ENCODE measurements at regions not wholly inside any gene's neighbourhood (a gene's known extent, or its start where the extent isn't known, plus 50 kb on each side); places are given as distances from the start of the nearest gene placed in this dataset.

DNA sequence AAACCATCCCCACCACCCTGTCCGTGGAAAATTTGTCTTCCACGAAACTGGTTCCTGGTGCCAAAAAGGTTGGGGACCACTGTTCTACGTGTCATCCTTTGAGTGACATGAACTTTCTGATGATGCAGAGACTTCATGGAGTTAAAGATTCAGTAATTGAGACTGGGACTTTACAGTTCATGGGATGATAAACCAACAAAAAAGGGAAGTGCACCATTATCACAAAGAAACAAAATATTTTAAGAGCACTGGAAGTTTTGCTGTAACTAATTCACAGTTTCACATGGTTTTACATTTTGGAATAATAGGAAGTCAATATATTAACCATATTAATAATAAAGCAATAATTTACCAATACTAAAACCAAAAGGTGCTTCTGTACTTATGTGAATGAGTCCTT is 126.8 kb downstream of the AQP4 start:
- 92% methylated on average over 3 of the region's 3 CpGs for WGBS
- intact Hi-C loops (cut with DNase I) = no loop called here
- Histone ChIP-seq H3K9me3 (no peaks in the 10 kb centered on the region), H3K27me3 (replicated peaks; ENCODE audit: insufficient read depth) (no peaks in the 10 kb centered on the region), H3K36me3 (no peaks in the 10 kb centered on the region), H3K27ac (no peak overlapping the region), H3K4me1 (replicated peaks) (no peaks in the 10 kb centered on the region), H3K4me3 (no peak overlapping the region)
- TF ChIP-seq POLR2AphosphoS5 (IDR thresholded peaks at IDR 0.05) (no peak), POLR2A (IDR thresholded peaks at IDR 0.05) (no peak)
- TF ChIP-seq, protein P1, sequence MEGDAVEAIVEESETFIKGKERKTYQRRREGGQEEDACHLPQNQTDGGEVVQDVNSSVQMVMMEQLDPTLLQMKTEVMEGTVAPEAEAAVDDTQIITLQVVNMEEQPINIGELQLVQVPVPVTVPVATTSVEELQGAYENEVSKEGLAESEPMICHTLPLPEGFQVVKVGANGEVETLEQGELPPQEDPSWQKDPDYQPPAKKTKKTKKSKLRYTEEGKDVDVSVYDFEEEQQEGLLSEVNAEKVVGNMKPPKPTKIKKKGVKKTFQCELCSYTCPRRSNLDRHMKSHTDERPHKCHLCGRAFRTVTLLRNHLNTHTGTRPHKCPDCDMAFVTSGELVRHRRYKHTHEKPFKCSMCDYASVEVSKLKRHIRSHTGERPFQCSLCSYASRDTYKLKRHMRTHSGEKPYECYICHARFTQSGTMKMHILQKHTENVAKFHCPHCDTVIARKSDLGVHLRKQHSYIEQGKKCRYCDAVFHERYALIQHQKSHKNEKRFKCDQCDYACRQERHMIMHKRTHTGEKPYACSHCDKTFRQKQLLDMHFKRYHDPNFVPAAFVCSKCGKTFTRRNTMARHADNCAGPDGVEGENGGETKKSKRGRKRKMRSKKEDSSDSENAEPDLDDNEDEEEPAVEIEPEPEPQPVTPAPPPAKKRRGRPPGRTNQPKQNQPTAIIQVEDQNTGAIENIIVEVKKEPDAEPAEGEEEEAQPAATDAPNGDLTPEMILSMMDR (IDR thresholded peaks at IDR 0.05) = no peak
- DNase-seq (ENCODE audit: low spot score) = no peak

DNA sequence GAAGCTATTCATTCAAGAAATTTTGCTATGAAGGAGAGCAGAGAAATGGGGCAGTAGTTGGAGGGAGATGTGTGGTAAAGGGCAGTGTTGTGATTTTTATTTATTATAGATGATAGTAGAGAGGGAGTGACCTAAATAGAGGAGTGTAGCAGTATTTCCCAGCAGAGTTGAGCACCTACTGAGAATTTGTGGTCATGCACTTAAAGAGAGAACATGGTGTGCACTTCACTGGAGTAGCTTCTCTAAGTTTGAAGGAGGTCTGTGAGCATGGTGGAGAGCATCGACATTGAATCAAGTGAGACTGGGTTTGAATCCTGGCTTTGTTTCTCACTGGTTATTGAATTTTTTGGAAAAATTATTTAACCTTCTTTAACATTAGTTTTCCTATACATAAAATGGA is 129.2 kb downstream of the AQP4 start:
- WGBS = 91% methylated on average over 1 of the region's 1 CpG
- no peaks in the 10 kb centered on the region for H3K27me3 ChIP-seq (replicated peaks; ENCODE audit: insufficient read depth)
- H3K9me3 ChIP-seq = no peaks in the 10 kb centered on the region
- no peak for DNase-seq (ENCODE audit: low spot score)
- no peaks in the 10 kb centered on the region for H3K36me3 ChIP-seq
- intact Hi-C loops (cut with DNase I) = no loop called here
- H3K27ac ChIP-seq = no peak overlapping the region
- H3K4me1 ChIP-seq (replicated peaks) = no peaks in the 10 kb centered on the region
- TF ChIP-seq POLR2A (IDR thresholded peaks at IDR 0.05) (no peak), POLR2AphosphoS5 (IDR thresholded peaks at IDR 0.05) (no peak)
- TF ChIP-seq, protein P1 (IDR thresholded peaks at IDR 0.05) = no peak
- no peak overlapping the region for H3K4me3 ChIP-seq

DNA sequence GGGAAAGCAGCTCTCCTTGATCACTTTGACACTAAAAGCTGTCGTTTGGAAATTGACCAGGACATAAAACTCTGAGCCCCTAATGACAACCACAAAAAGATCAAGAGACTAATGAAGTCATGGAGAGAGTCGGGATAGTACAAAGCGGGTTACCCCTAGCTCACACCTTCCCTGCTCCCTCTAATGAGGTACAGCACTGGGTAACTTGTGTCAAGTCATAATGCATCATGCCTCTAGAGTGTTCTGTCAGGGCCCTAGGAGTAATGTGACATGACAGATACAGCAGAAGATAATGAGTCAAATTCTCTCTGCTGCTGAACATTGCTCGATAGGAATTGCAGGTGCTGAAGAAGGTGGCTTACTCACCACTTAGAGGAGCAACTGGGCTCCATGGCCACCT is 130.7 kb downstream of the AQP4 start:
- TF ChIP-seq POLR2AphosphoS5 (IDR thresholded peaks at IDR 0.05) = no peak
- TF ChIP-seq POLR2A (IDR thresholded peaks at IDR 0.05) = no peak
- TF ChIP-seq, protein P1 (IDR thresholded peaks at IDR 0.05) = no peak
- no peak overlapping the region for H3K4me3 ChIP-seq
- H3K27me3 ChIP-seq (replicated peaks; ENCODE audit: insufficient read depth) = no peaks in the 10 kb centered on the region
- WGBS = 49% methylated on average over 4 of the region's 4 CpGs
- H3K36me3 ChIP-seq = no peaks in the 10 kb centered on the region
- no peaks in the 10 kb centered on the region for H3K4me1 ChIP-seq (replicated peaks)
- DNase-seq (ENCODE audit: low spot score) = no peak
- H3K27ac ChIP-seq = no peak overlapping the region
- intact Hi-C loops (cut with DNase I) = no loop called here
- H3K9me3 ChIP-seq = no peaks in the 10 kb centered on the region

DNA sequence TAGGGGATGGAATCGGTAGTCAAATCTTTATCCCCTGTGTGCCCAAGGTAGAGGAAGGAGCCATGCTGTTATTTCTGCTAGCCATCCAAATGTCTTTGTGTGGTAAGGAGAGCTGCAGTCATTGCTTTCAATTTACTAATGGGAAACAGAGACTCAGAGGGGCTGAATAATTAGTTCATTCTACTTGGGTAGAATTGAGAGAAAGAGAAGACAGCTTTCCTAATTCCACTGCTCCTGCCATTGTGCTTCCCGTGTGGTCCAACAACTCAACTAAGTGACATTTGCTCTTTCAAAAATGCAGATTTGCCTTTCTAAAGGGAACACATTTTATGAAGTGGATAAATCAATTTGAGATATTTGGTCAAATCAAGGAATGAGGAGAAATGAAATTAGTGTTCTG is 136.1 kb downstream of the AQP4 start:
- WGBS = 95% methylated on average over 2 of the region's 2 CpGs
- TF ChIP-seq POLR2AphosphoS5 (IDR thresholded peaks at IDR 0.05) = no peak
- no peak for TF ChIP-seq POLR2A (IDR thresholded peaks at IDR 0.05)
- TF ChIP-seq, protein P1 (IDR thresholded peaks at IDR 0.05) = no peak
- intact Hi-C loops (cut with DNase I) = no loop called here

DNA sequence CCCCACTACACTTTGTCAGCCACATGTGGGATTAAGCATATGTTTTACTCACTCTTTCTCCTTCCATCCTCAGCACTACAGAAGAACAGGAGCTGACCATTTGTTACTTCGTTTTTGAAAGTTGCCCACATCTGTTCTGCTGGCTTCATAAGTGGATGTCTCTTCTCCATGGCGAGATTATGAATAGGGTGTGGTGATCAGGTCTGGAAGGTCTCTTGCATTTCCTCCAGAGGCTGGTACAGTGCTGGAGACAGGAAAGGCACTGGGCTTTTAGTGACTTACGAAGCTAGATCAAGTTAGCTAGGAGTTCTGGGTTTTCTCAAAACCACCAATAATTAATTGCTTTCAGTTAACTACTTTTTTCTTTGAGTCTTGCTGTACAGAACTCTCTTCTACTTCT is 136.5 kb downstream of the AQP4 start:
- Histone ChIP-seq H3K36me3 (no peaks in the 10 kb centered on the region), H3K4me1 (replicated peaks) (no peaks in the 10 kb centered on the region), H3K27ac (no peak overlapping the region), H3K9me3 (no peaks in the 10 kb centered on the region), H3K27me3 (replicated peaks; ENCODE audit: insufficient read depth) (no peaks in the 10 kb centered on the region), H3K4me3 (no peak overlapping the region)
- TF ChIP-seq POLR2AphosphoS5 (IDR thresholded peaks at IDR 0.05) (no peak), POLR2A (IDR thresholded peaks at IDR 0.05) (no peak)
- TF ChIP-seq, protein P1 (IDR thresholded peaks at IDR 0.05) = no peak
- no peak for DNase-seq (ENCODE audit: low spot score)
- WGBS = 89% methylated on average over 3 of the region's 3 CpGs
- intact Hi-C loops (cut with DNase I) = no loop called here

More for the DNA sequence above, 136.1 kb downstream of the AQP4 start:
- Histone ChIP-seq H3K27ac (no peak overlapping the region), H3K4me3 (no peak overlapping the region), H3K4me1 (replicated peaks) (no peaks in the 10 kb centered on the region), H3K9me3 (no peaks in the 10 kb centered on the region), H3K27me3 (replicated peaks; ENCODE audit: insufficient read depth) (no peaks in the 10 kb centered on the region), H3K36me3 (no peaks in the 10 kb centered on the region)
- DNase-seq (ENCODE audit: low spot score) = no peak

Data from prostate gland (tissue), 2 donors.